H1 (cell line): ENCODE measurements at regions not wholly inside any gene's neighbourhood (a gene's known extent, or its start where the extent isn't known, plus 50 kb on each side); places are given as distances from the start of the nearest gene placed in this dataset.

ENCODE experiments used
- BCL11A ChIP-seq, 2 experiments: IDR thresholded peaks; one replicate each; pipeline ENCODE4 v1.6.1; 2011; ENCODE audit warnings: low read depth in 2 of 2, low read length in 2 of 2, mild to moderate bottlenecking in 2 of 2
- CBX5 ChIP-seq: fragments of 300-800, 300-1000 bp; sonication (generic); IDR thresholded peaks from 2 replicates; pipeline ENCODE4 v1.7.1; 2016; ENCODE audit warnings: antibody characterized with exemption, low read length, low read depth
- CTCF ChIP-seq, 3 experiments: IDR thresholded peaks; 1 replicate in 2 of 3; 2 replicates in 1 of 3; pipeline versions ENCODE4 v1.5.1 to v1.6.1; 2011; ENCODE audit warnings: low read length in 3 of 3, mild to moderate bottlenecking in 3 of 3, inconsistent platforms in 2 of 3, low read depth in 1 of 3, moderate library complexity in 1 of 3; ENCODE audit not compliant: insufficient read depth in 1 of 3; ENCODE audit errors: control extremely low read depth in 1 of 3
- EP300 ChIP-seq, 2 experiments: IDR thresholded peaks; 1 replicate in 1 of 2; 2 replicates in 1 of 2; pipeline ENCODE4 v1.6.1; 2011 to 2012; ENCODE audit warnings: low read depth in 2 of 2, low read length in 2 of 2, mild to moderate bottlenecking in 2 of 2, borderline replicate concordance in 1 of 2, inconsistent platforms in 1 of 2, moderate library complexity in 1 of 2
- FOSL1 ChIP-seq: IDR thresholded peaks from 2 replicates; pipeline ENCODE4 v1.6.1; 2011; ENCODE audit warnings: mild to moderate bottlenecking, low read depth, low read length, moderate library complexity; ENCODE audit not compliant: insufficient read depth
- HDAC2 ChIP-seq, 2 experiments: fragments of 300-600 bp in 1 of 2; sonication (generic) in 1 of 2; IDR thresholded peaks; 2 replicates each; pipeline ENCODE4 v1.6.1; 2011 to 2012; ENCODE audit warnings: low read depth in 2 of 2, low read length in 2 of 2, mild to moderate bottlenecking in 2 of 2, moderate library complexity in 2 of 2, borderline replicate concordance in 1 of 2, inconsistent platforms in 1 of 2
- NRF1 ChIP-seq: IDR thresholded peaks from 2 replicates; pipeline ENCODE4 v1.6.1; 2011; ENCODE audit warnings: mild to moderate bottlenecking, low read depth, low read length, improper control_type of control experiment
- POLR2AphosphoS5 ChIP-seq: IDR thresholded peaks from 2 replicates; pipeline ENCODE4 v1.6.1; 2011; ENCODE audit warnings: low read depth, low read length
- RFX5 ChIP-seq: IDR thresholded peaks from 2 replicates; pipeline ENCODE4 v1.6.1; 2011; ENCODE audit warnings: low read depth, low read length, improper control_type of control experiment, borderline replicate concordance
- TAF1 ChIP-seq: IDR thresholded peaks from 2 replicates; pipeline ENCODE4 v1.6.1; 2011; ENCODE audit warnings: mild to moderate bottlenecking, low read depth, low read length
- TCF12 ChIP-seq: IDR thresholded peaks from 2 replicates; pipeline ENCODE4 v1.6.1; 2011; ENCODE audit warnings: low read depth, mild to moderate bottlenecking, low read length

DNA sequence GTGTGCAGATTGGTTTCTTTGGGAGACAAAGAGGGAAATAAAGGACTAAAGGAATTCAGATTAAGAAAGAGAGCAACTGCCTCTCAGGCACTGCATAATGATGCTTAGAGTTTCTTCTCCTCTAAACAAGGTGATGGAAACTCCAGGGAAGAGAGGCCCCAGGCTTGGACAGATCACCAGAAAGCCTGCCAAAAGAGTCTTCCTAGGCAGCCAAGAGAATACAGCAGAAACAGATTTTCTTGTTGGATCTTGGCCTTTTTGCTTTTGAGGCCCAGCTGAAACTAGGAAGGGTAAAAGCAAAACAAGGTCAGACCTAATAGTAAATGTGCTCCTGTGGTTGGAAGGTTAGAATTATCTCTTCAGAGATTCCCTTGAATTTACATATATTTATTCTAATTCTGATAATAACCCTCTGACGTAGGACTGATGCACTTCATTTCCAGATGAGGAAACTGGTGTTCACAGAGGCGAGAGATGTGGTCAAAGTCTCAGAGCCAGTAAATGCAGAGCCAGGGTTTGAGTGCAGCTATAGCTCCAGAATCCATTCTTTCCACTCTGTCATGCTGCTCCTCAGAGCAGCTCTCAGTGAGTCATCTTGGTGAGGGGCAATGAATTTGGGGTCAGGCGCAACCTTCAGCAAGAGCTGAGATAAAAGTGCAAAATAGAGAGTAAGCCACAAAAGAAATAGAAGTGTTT, 142.3 kb upstream of the FBXO11 start:
- no peak for TF ChIP-seq FOSL1
- no peak for TF ChIP-seq TCF12
- TF ChIP-seq EP300 (IDR thresholded peaks at IDR 0.05; ENCODE audit: borderline replicate concordance in 1 of 2, low read depth in 2 of 2, low read length in 2 of 2) = no peak
- TF ChIP-seq TAF1 = no peak
- TF ChIP-seq POLR2AphosphoS5 = no peak
- TF ChIP-seq HDAC2 (IDR thresholded peaks at IDR 0.05; ENCODE audit: borderline replicate concordance in 1 of 2, low read depth in 2 of 2, low read length in 2 of 2) = no peak
- no peak for TF ChIP-seq CTCF (IDR thresholded peaks at IDR 0.05; ENCODE audit: control extremely low read depth in 1 of 3, insufficient read depth in 1 of 3, low read depth in 1 of 3, low read length in 3 of 3)
- no peak for TF ChIP-seq CBX5
- TF ChIP-seq RFX5 = no peak
- no peak for TF ChIP-seq BCL11A (IDR thresholded peaks at IDR 0.05; ENCODE audit: low read depth in 2 of 2, low read length in 2 of 2)
- no peak for TF ChIP-seq NRF1
